ENCODE measurements at regions not wholly inside any gene's neighbourhood (a gene's known extent, or its start where the extent isn't known, plus 50 kb on each side); places are given as distances from the start of the nearest gene placed in this dataset.

DNA sequence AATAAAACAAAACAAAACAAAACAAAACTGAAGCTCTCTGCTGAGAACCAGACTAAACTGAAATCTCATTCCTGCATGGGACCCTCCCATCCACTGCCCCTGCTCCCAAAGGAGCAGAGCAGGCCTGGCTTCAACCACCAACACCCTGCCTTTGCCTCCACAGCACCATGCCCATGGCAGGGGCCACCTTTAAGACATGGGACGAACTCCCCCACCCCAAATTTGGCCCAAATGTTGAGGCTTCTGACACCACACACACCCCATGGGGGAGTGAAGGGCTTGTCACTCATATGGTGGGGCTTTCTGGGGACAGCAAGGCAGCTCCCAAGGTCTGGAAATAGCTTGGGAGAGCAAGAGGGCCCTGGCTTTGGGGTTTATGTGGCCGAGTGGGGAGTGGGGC lies 177.2 kb downstream of the KIF26A start:
- Histone ChIP-seq H3K27me3 (ENCODE audit: control insufficient read depth, insufficient read depth, low read length) (no peaks in the 10 kb centered on the region), H3K4me2 (ENCODE audit: low read length) (no peak overlapping the region), H3K36me3 (ENCODE audit: insufficient read depth, low read length) (no peaks in the 10 kb centered on the region), H3K4me1 (ENCODE audit: control insufficient read depth, insufficient read depth, low read length) (no peaks in the 10 kb centered on the region), H3K9ac (ENCODE audit: low read depth, low read length) (no peak overlapping the region), H3K9me3 (replicated peaks; ENCODE audit: low read length) (no peaks in the 10 kb centered on the region), H3K4me3 (ENCODE audit: low read length) (no peak overlapping the region)

DNA sequence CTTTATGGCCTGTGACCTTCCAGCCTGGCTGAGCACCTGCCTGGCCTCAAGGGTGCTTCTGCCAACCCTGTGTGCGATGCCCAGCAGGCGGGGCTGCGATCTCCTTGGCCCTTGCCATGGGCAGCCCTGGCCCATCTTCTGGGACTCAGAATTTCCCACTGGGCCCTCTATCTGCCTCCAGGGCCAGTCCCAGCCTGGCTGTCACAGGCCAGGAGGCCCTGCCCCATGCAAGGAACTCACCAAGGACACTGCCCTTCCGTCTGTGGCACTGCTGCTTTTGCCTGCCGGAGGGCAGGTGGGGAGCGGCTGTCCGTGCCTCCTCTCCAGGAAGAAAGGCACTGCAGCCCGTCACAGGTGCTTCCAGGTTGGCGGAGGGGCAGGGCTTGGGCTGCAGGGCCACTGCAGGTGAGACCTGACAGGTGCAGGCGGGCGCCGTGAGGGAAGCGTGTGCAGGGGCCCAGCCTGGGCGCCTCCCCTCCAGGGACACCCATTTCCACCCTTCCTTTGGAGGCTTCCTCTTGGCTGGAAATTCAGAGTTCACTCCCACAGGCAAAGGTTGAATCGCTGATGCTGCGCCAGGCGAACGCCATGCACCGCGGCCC lies 177.8 kb downstream of the KIF26A start:
- no peaks in the 10 kb centered on the region for H3K4me1 ChIP-seq (ENCODE audit: control insufficient read depth, insufficient read depth, low read length)
- no peaks in the 10 kb centered on the region for H3K27me3 ChIP-seq (ENCODE audit: control insufficient read depth, insufficient read depth, low read length)
- H3K9ac ChIP-seq (ENCODE audit: low read depth, low read length): no peak overlapping the region
- no peaks in the 10 kb centered on the region for H3K36me3 ChIP-seq (ENCODE audit: insufficient read depth, low read length)
- no peak overlapping the region for H3K4me2 ChIP-seq (ENCODE audit: low read length)
- no peak overlapping the region for H3K4me3 ChIP-seq (ENCODE audit: low read length)
- H3K9me3 ChIP-seq (replicated peaks; ENCODE audit: low read length): no peaks in the 10 kb centered on the region

GRCh38 chr14:104316723-104317491 lies 178.5 kb downstream of the KIF26A start:
- H3K9ac ChIP-seq (ENCODE audit: low read depth, low read length): no peak overlapping the region
- no peaks in the 10 kb centered on the region for H3K27me3 ChIP-seq (ENCODE audit: control insufficient read depth, insufficient read depth, low read length)
- H3K9me3 ChIP-seq (replicated peaks; ENCODE audit: low read length): no peaks in the 10 kb centered on the region
- H3K36me3 ChIP-seq (ENCODE audit: insufficient read depth, low read length): no peaks in the 10 kb centered on the region
- no peak overlapping the region for H3K4me3 ChIP-seq (ENCODE audit: low read length)
- H3K4me1 ChIP-seq (ENCODE audit: control insufficient read depth, insufficient read depth, low read length): no peaks in the 10 kb centered on the region
- no peak overlapping the region for H3K4me2 ChIP-seq (ENCODE audit: low read length)

DNA sequence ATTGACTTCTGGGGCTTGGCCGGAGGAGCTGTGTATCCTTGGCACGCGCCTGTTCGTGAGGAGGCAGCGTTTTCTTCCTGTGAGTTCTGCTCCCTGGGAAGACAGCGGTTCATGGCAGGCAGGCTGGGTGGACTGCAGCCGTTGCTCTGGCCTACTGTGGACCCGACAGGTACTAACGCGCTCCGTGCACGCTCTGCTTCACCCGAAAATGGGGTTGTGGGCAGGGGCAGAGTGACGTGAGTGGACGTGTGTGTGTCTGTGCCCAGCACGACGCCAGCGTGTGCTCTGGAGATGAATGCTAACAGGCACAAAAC lies 179.1 kb downstream of the KIF26A start:
- H3K4me2 ChIP-seq (ENCODE audit: low read length): no peak overlapping the region
- H3K9ac ChIP-seq (ENCODE audit: low read depth, low read length): no peak overlapping the region
- H3K36me3 ChIP-seq (ENCODE audit: insufficient read depth, low read length): no peaks in the 10 kb centered on the region
- H3K4me1 ChIP-seq (ENCODE audit: control insufficient read depth, insufficient read depth, low read length): no peaks in the 10 kb centered on the region
- H3K9me3 ChIP-seq (replicated peaks; ENCODE audit: low read length): no peaks in the 10 kb centered on the region
- H3K27me3 ChIP-seq (ENCODE audit: control insufficient read depth, insufficient read depth, low read length): no peaks in the 10 kb centered on the region
- no peak overlapping the region for H3K4me3 ChIP-seq (ENCODE audit: low read length)

- no peaks in the 10 kb centered on the region for H3K27me3 ChIP-seq (ENCODE audit: control insufficient read depth, insufficient read depth, low read length)
- no peaks in the 10 kb centered on the region for H3K4me1 ChIP-seq (ENCODE audit: control insufficient read depth, insufficient read depth, low read length)
- H3K9ac ChIP-seq (ENCODE audit: low read depth, low read length): no peak overlapping the region
- no peaks in the 10 kb centered on the region for H3K9me3 ChIP-seq (replicated peaks; ENCODE audit: low read length)
- no peak overlapping the region for H3K4me3 ChIP-seq (ENCODE audit: low read length)
- H3K36me3 ChIP-seq (ENCODE audit: insufficient read depth, low read length): no peaks in the 10 kb centered on the region
- H3K4me2 ChIP-seq (ENCODE audit: low read length): no peak overlapping the region
Measured at GRCh38 chr14:104317975-104318557, 179.7 kb downstream of the KIF26A start.

DNA sequence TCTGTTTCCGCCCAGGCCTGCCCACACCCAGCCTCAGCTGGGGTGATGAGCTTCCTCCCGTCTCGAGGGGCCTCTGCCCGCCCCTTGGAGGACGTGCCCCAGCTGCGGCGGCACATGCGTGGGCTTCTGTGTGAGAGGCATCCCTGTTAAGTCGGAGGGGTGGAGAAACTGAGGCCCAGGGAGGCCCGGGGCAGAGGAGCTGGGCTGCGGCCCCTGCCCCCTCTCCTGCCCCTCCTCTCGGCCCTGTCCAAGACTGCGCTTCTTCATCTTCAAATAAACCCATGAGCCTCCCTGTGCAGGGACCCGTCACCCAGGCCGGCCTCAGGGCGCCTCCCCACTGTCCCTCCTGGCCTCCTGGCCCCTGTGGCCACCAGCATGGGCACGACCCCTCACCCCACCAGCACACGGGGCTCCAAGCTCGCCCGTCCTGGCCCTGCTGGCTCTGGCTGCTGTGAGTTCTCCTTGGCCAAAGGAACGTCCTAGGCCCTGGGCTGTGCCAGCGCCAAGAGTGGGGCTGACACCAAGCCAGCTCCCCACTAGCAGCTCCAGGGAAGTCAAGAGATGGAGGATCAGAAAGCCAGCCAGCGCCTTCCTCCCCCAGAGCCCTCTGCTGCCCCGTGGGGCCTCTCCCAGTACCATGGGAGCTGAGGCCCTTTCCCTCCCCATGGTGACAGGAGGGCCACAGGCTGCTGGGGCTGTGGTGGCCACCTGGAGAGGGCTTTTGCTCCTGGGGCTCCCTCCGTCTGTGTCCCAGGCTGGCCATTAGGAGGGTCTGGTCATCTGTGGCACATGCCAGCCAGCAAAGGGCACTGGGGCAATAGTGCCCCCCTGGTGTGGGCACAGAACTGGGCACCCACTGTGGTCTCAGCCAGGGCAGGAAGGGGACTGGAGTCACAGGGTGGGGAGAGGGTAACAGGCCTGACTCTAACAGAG lies 180.4 kb downstream of the KIF26A start:
- H3K4me3 ChIP-seq (ENCODE audit: low read length): no peak overlapping the region
- H3K9me3 ChIP-seq (replicated peaks; ENCODE audit: low read length): no peaks in the 10 kb centered on the region
- H3K27me3 ChIP-seq (ENCODE audit: control insufficient read depth, insufficient read depth, low read length): no peaks in the 10 kb centered on the region
- no peak overlapping the region for H3K4me2 ChIP-seq (ENCODE audit: low read length)
- H3K9ac ChIP-seq (ENCODE audit: low read depth, low read length): no peak overlapping the region
- no peaks in the 10 kb centered on the region for H3K4me1 ChIP-seq (ENCODE audit: control insufficient read depth, insufficient read depth, low read length)
- H3K36me3 ChIP-seq (ENCODE audit: insufficient read depth, low read length): no peaks in the 10 kb centered on the region

GRCh38 chr14:104319491-104320241 lies 181.3 kb downstream of the KIF26A start:
- Histone ChIP-seq H3K9me3 (replicated peaks; ENCODE audit: low read length) (no peaks in the 10 kb centered on the region), H3K9ac (ENCODE audit: low read depth, low read length) (no peak overlapping the region)

GRCh38 chr14:104320611-104321086 lies 182.3 kb downstream of the KIF26A start:
- no peaks in the 10 kb centered on the region for H3K9me3 ChIP-seq (replicated peaks; ENCODE audit: low read length)
- H3K4me3 ChIP-seq (ENCODE audit: low read length): no peak overlapping the region
- H3K9ac ChIP-seq (ENCODE audit: low read depth, low read length): no peak overlapping the region
- H3K4me1 ChIP-seq (ENCODE audit: control insufficient read depth, insufficient read depth, low read length): no peaks in the 10 kb centered on the region
- no peak overlapping the region for H3K4me2 ChIP-seq (ENCODE audit: low read length)
- no peaks in the 10 kb centered on the region for H3K27me3 ChIP-seq (ENCODE audit: control insufficient read depth, insufficient read depth, low read length)
- H3K36me3 ChIP-seq (ENCODE audit: insufficient read depth, low read length): no peaks in the 10 kb centered on the region

More at GRCh38 chr14:104319491-104320241, 181.3 kb downstream of the KIF26A start:
- no peaks in the 10 kb centered on the region for H3K36me3 ChIP-seq (ENCODE audit: insufficient read depth, low read length)
- no peak overlapping the region for H3K4me3 ChIP-seq (ENCODE audit: low read length)
- no peaks in the 10 kb centered on the region for H3K27me3 ChIP-seq (ENCODE audit: control insufficient read depth, insufficient read depth, low read length)
- no peak overlapping the region for H3K4me2 ChIP-seq (ENCODE audit: low read length)
- no peaks in the 10 kb centered on the region for H3K4me1 ChIP-seq (ENCODE audit: control insufficient read depth, insufficient read depth, low read length)

GRCh38 chr14:104321088-104321801 lies 182.9 kb downstream of the KIF26A start:
- no peaks in the 10 kb centered on the region for H3K36me3 ChIP-seq (ENCODE audit: insufficient read depth, low read length)
- no peaks in the 10 kb centered on the region for H3K9me3 ChIP-seq (replicated peaks; ENCODE audit: low read length)
- no peak overlapping the region for H3K4me2 ChIP-seq (ENCODE audit: low read length)
- H3K9ac ChIP-seq (ENCODE audit: low read depth, low read length): no peak overlapping the region
- H3K27me3 ChIP-seq (ENCODE audit: control insufficient read depth, insufficient read depth, low read length): no peaks in the 10 kb centered on the region
- no peaks in the 10 kb centered on the region for H3K4me1 ChIP-seq (ENCODE audit: control insufficient read depth, insufficient read depth, low read length)
- no peak overlapping the region for H3K4me3 ChIP-seq (ENCODE audit: low read length)

DNA sequence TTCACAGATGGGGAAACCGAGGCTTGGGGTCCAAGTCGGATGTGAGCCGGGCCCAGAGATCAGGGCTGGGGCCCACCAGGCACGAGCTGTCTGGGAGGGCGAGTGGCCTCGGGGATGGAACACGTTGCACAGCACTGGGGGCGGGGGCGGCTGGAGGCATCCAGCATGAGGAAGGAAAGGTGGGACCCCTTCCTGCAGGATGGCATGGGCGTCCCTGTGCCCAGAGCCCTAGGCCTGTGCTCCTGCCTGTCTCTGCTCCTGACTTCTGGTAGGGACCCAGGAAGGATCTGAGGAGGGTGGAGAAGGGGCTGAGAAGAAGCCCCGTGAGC lies 183.4 kb downstream of the KIF26A start:
- no peak overlapping the region for H3K9ac ChIP-seq (ENCODE audit: low read depth, low read length)
- no peaks in the 10 kb centered on the region for H3K9me3 ChIP-seq (replicated peaks; ENCODE audit: low read length)
- no peak overlapping the region for H3K4me2 ChIP-seq (ENCODE audit: low read length)
- H3K36me3 ChIP-seq (ENCODE audit: insufficient read depth, low read length): no peaks in the 10 kb centered on the region
- H3K27me3 ChIP-seq (ENCODE audit: control insufficient read depth, insufficient read depth, low read length): no peaks in the 10 kb centered on the region
- H3K4me1 ChIP-seq (ENCODE audit: control insufficient read depth, insufficient read depth, low read length): no peaks in the 10 kb centered on the region
- H3K4me3 ChIP-seq (ENCODE audit: low read length): no peak overlapping the region
